Testis (tissue), 2 donors: ENCODE measurements at regions not wholly inside any gene's neighbourhood (a gene's known extent, or its start where the extent isn't known, plus 50 kb on each side); places are given as distances from the start of the nearest gene placed in this dataset.

Source experiments
- DNase-seq: peaks from one replicate; pipeline ENCODE4 v3.0.0-alpha.2; 2019
- H3K27ac ChIP-seq, 2 donors: fragments of 200-600 bp; sonication (generic); one replicate each; pipeline ENCODE4 v1.5.1; 2019
- H3K27me3 ChIP-seq: fragments of 200-600 bp; sonication (generic); one replicate; pipeline ENCODE4 v1.5.1; 2019
- H3K36me3 ChIP-seq: fragments of 200-600 bp; sonication (generic); one replicate; pipeline ENCODE4 v1.5.1; 2017; ENCODE audit warnings: low read depth; ENCODE audit errors: missing control alignments
- H3K4me1 ChIP-seq: fragments of 200-600 bp; sonication (generic); one replicate; pipeline ENCODE4 v1.5.1; 2019
- H3K4me3 ChIP-seq, 2 donors: fragments of 200-600 bp; sonication (generic); one replicate each; pipeline ENCODE4 v1.5.1; 2017 to 2019
- H3K9me3 ChIP-seq: fragments of 200-600 bp; sonication (generic); one replicate; pipeline ENCODE4 v1.5.1; 2017
- CTCF ChIP-seq, 3 experiments: fragments of 450-650 bp in 2 of 3; fragments of 200-600 bp in 1 of 3; sonication (generic) in 1 of 3; IDR thresholded peaks; one replicate each; pipeline ENCODE4 v1.5.1; 2016 to 2019; ENCODE audit warnings: antibody characterized with exemption in 3 of 3, mild to moderate bottlenecking in 2 of 3, moderate library complexity in 1 of 3
- POLR2A ChIP-seq: fragments of 450-650 bp; IDR thresholded peaks from one replicate; pipeline ENCODE4 v1.6.1; 2017; ENCODE audit warnings: antibody characterized with exemption, mild to moderate bottlenecking, moderate library complexity
- WGBS, 2 donors: methylation state at CpG; one replicate each; pipeline ENCODE4 v1.1.5; 2018; 5-methylcytosine and 5-hydroxymethylcytosine counted together
- intact Hi-C: fragments of 100-400 bp; cut with DNase I; formaldehyde crosslinking; loops from one replicate; pipeline ENCODE4 v1.15.1; 2023; ENCODE audit warnings: low total_unique reads

- no peaks in the 10 kb centered on the region for H3K9me3 ChIP-seq
- H3K27ac ChIP-seq, result no peak overlapping the region
- WGBS, 2 donors, result 83 to 85% methylated on average over 2 of the region's 2 CpGs
- intact Hi-C loops, result no loop called here
- H3K27me3 ChIP-seq, result no peaks in the 10 kb centered on the region
- H3K4me1 ChIP-seq, result no peaks in the 10 kb centered on the region
- no peak for DNase-seq
- H3K4me3 ChIP-seq, result no peak overlapping the region
- TF ChIP-seq CTCF (IDR thresholded peaks at IDR 0.05), result no peak
- TF ChIP-seq POLR2A, result no peak
- no peaks in the 10 kb centered on the region for H3K36me3 ChIP-seq
Measured at GRCh38 chr5:116813356-116813755, 238.7 kb upstream of the SEMA6A start.

GRCh38 chr5:116810951-116811350 lies 236.3 kb upstream of the SEMA6A start:
- TF ChIP-seq CTCF (IDR thresholded peaks at IDR 0.05) (no peak), POLR2A (no peak)
- Histone ChIP-seq H3K27ac (no peak overlapping the region), H3K9me3 (no peaks in the 10 kb centered on the region), H3K4me3 (no peak overlapping the region), H3K27me3 (no peaks in the 10 kb centered on the region), H3K4me1 (no peaks in the 10 kb centered on the region), H3K36me3 (no peaks in the 10 kb centered on the region)
- intact Hi-C loops, result no loop called here
- 63 to 80% methylated on average over 2 of the region's 2 CpGs for WGBS, 2 donors
- DNase-seq, result no peak

- no peak overlapping the region for H3K4me3 ChIP-seq
- WGBS, 2 donors, result 74 to 79% methylated on average over 3 of the region's 3 CpGs
- H3K36me3 ChIP-seq, result no peaks in the 10 kb centered on the region
- H3K9me3 ChIP-seq, result no peaks in the 10 kb centered on the region
- DNase-seq, result no peak
- intact Hi-C loops, result no loop called here
- H3K27me3 ChIP-seq, result no peaks in the 10 kb centered on the region
- no peak for TF ChIP-seq CTCF (IDR thresholded peaks at IDR 0.05)
- no peak overlapping the region for H3K27ac ChIP-seq
- H3K4me1 ChIP-seq, result no peaks in the 10 kb centered on the region
Measured at GRCh38 chr5:116806836-116807235, 232.2 kb upstream of the SEMA6A start.

- H3K9me3 ChIP-seq, result no peaks in the 10 kb centered on the region
- no peaks in the 10 kb centered on the region for H3K36me3 ChIP-seq
- no peak for DNase-seq
- TF ChIP-seq CTCF (IDR thresholded peaks at IDR 0.05) (no peak), POLR2A (no peak)
- H3K27me3 ChIP-seq, result no peaks in the 10 kb centered on the region
- H3K27ac ChIP-seq, result no peak overlapping the region
- intact Hi-C loops, result no loop called here
- H3K4me1 ChIP-seq, result no peaks in the 10 kb centered on the region
- WGBS, 2 donors, result 70 to 71% methylated on average over 3 of the region's 3 CpGs
- H3K4me3 ChIP-seq, result no peak overlapping the region
Measured at GRCh38 chr5:116799401-116799800, 224.8 kb upstream of the SEMA6A start.

GRCh38 chr5:116795189-116795588 lies 220.6 kb upstream of the SEMA6A start:
- no peak for DNase-seq
- Histone ChIP-seq H3K27ac (no peak overlapping the region), H3K27me3 (no peaks in the 10 kb centered on the region), H3K9me3 (no peaks in the 10 kb centered on the region), H3K4me1 (no peaks in the 10 kb centered on the region), H3K36me3 (no peaks in the 10 kb centered on the region), H3K4me3 (no peak overlapping the region)
- TF ChIP-seq POLR2A (no peak), CTCF (IDR thresholded peaks at IDR 0.05) (no peak)
- intact Hi-C loops, result no loop called here
- WGBS, 2 donors, result 85 to 91% methylated on average over 2 of the region's 2 CpGs
